LNCAP (cell line): ENCODE measurements at regions not wholly inside any gene's neighbourhood (a gene's known extent, or its start where the extent isn't known, plus 50 kb on each side); places are given as distances from the start of the nearest gene placed in this dataset.
A peak's percentile ranks its signal among the peaks of the same experiment; 100 is the strongest.

ENCODE experiments used
- TF ChIP-seq, protein P1 (sequence below): fragments of 450-650 bp; IDR thresholded peaks from 2 replicates; pipeline ENCODE4 v1.5.1; 2017; ENCODE audit warnings: mild to moderate bottlenecking

DNA sequence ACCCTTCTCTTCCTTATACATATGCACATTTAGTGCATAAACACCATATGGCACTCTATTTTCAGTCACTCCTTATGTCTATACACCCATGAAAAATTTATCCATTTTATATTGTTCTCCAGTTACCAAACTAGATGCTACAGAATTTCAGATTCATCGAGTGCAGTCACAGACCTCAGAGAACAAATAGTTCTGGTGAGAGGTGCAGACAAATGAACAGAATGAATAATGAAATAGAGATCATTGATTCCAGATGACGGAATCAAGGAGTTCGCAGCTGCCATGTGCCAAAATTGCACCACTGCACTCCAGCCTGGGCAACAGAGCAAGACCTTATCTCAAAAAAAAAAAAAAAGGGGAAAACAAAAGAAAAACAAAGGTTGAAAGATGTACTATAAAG, 214.8 kb upstream of the CEP162 start:
- TF ChIP-seq, protein P1, sequence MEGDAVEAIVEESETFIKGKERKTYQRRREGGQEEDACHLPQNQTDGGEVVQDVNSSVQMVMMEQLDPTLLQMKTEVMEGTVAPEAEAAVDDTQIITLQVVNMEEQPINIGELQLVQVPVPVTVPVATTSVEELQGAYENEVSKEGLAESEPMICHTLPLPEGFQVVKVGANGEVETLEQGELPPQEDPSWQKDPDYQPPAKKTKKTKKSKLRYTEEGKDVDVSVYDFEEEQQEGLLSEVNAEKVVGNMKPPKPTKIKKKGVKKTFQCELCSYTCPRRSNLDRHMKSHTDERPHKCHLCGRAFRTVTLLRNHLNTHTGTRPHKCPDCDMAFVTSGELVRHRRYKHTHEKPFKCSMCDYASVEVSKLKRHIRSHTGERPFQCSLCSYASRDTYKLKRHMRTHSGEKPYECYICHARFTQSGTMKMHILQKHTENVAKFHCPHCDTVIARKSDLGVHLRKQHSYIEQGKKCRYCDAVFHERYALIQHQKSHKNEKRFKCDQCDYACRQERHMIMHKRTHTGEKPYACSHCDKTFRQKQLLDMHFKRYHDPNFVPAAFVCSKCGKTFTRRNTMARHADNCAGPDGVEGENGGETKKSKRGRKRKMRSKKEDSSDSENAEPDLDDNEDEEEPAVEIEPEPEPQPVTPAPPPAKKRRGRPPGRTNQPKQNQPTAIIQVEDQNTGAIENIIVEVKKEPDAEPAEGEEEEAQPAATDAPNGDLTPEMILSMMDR, result no peak

DNA sequence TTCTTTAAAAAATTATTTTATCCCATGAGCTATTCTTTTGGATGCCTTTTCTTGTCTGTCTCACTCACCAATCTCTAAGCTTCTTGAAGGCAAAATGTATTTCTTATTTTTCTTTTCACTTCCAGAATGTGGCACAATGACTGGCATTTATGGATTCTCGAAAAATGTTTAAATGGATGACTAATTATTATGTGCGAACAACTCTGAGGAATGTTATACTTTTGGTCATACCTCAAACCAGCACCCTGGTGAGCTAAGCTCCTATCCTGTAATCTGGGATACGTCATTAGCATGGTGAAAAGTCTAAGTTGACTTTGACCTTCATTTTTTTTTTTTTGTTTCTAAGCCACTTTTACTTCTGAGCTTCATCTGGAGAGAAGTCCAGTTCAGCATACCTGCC, 214.0 kb upstream of the CEP162 start:
- TF ChIP-seq, protein P1, result no peak

DNA sequence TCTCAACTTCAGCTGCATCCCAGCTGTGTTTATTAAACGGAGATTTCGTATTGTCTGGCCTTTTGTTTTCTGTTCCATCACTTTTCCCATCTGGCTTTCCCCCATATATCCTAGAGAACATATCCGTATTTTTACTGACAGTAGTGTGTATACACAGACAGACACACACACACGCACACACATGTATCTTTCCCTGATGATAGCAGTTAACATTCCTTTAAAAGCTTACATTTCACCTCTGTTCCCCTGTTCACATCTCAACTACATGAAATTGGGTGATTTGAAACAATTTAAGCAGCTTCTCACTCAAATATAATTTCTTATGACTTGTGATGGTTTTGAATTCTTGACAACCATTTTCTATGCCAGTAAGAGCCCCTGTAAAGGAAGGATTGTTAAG, 207.1 kb upstream of the CEP162 start:
- TF ChIP-seq, protein P1, result no peak

DNA sequence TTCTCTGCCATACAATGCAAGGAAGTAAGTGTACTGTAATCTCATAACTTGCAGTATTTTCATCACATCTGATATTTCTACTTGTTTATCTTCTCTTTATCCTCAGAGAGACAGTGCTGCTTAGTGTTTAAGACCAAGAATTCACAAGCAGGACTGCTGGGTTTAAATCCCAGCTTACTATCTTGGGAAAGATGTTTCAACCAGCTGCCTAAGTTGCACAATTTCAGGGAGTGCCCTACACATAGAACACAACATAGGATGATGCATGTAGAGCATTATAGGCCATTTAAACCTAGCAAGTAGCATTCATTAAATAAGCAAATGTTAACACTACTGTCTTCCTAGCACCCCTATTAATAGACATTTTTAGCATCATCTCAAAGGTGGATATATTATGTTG, 205.2 kb upstream of the CEP162 start:
- TF ChIP-seq, protein P1, result no peak

DNA sequence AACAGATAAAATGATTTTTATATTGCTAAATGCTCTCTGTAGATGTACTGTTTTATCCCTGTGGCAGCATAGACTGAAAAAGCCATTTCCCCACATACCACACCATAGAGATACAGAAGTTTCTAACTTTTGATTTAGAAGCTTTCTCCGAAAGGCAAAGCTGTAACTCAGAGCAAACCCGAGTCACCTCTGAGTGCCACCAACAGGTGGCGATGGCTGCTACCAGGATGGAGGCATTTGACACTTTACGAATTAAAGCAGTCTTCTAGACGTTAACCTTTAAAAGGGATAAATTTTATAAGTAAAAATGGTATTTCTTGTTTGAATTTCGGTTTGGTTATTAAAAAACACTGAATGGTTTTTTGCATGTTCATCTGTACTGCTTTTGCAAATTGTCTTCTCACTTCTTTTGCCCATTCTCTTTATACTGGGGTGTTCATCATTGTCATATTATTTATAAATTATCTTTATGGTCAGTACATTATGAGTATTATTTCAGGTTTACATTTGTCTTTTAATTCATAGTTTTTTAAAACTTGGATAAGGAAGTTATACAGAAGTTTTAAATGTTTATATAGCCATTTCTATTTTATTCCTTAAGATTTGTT, 201.0 kb upstream of the CEP162 start:
- TF ChIP-seq, protein P1, result peak; percentile 66

DNA sequence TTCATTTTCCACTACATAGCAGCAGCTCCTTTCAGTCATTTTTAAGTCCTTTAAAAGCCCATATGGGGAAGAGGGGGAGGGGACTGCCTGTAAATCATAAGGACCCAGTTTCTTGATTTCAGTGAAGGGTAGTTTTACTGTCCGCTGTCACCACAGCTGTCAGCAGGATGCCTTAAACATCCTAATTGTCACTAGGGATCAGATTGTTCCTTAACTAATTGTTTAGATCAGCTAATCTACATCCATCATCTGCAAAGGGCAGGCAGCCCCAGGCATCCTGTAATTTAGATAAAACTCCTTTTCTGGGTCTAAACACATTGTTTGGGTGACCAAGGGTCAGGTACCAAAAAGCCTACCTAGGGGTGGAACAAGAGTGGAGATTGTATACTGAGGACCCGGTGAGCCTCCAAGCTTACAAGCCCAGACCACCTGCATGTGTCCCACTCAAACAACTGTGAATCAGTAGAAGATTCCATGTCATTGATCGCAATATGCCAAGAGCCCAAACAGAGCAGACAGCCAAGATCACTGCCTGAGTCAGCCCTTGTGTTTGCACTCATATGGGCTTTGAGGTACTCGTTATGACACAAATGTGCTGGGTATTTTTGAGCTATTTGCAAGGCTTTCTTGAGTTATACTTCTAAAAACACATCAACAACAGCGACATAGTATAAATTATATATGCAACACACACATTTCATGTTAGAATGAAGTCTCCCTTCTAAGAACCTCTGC, 198.7 kb upstream of the CEP162 start:
- TF ChIP-seq, protein P1, result no peak

DNA sequence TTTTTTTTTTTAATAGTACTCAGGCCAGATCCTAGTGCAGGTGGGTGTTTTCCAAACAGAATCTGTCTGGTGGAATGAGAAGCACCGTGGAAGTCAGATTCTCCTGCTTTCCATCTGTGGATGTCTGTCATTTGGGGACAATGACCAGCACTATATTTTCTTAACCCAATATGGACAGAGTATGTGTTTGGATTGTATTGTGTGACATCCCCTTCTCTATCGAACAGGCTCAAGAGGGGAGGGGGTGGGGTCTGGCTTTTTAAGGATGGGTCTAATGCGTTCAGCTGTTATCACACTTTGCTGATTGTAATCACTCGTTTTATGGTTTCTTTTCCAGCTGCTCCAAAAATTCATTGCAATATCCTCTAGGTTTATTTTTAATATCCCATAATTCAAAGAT, 197.5 kb upstream of the CEP162 start:
- TF ChIP-seq, protein P1, result no peak
